Fibroblast of upper back skin (primary cell): ENCODE measurements at regions not wholly inside any gene's neighbourhood (a gene's known extent, or its start where the extent isn't known, plus 50 kb on each side); places are given as distances from the start of the nearest gene placed in this dataset.
A peak's percentile ranks its signal among the peaks of the same experiment; 100 is the strongest.
"Not testable (repeated sequence)": the region's sequence is repeated elsewhere in the genome, so short reads cannot be mapped to it uniquely, and the experiment has no call there.

Experiments
- DNase-seq: peaks from one replicate; pipeline ENCODE4 v3.0.0-alpha.2; 2013

DNA sequence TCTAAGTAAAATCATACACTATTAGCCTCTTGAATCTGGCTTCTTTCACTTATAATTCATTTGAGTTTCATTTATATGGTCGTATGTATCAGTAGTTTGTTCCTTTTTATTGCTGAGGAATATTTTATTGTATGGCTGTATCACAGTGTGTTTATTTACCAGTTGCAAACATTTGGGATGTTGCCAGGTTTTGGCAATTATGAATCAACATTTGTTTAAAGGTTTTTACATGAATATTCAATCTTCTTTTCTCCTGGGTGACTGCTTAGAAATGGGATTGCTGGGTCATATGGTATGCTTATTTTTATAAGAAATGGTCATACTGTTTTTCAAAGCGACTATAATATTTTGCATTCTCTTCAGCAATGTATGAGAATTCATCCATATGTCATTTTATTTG lies 107.9 kb downstream of the PMAIP1 start:
- no peak for DNase-seq

DNA sequence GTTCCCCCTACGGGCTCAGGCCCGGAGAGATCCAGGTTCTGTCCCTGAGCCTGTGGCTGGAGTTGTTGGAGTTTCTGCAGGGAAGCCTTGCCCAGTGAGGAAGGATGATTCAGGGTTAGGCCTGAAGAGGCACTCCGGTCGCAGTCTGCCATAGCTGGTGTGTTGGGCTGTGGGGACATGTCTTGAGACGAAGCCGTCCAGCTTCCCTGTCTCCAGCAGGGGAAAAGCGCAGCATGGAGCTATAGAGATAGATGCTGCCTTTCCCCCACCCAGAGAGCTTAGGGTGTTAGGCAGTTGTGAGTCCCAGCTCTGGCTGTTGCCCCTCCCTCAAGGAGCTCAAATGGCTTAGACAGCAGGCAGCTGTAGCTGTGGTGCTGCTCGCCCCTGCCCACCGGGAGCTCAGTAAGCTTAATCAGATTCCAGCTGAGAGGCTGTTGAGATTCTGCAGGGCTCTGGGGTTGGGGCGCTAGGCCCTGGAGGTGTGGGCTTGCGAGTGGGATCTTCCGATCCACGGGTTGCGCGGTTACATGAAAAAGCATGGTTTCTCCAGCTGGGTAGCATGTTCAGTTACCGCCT lies 103.9 kb downstream of the PMAIP1 start:
- no peak for DNase-seq

DNA sequence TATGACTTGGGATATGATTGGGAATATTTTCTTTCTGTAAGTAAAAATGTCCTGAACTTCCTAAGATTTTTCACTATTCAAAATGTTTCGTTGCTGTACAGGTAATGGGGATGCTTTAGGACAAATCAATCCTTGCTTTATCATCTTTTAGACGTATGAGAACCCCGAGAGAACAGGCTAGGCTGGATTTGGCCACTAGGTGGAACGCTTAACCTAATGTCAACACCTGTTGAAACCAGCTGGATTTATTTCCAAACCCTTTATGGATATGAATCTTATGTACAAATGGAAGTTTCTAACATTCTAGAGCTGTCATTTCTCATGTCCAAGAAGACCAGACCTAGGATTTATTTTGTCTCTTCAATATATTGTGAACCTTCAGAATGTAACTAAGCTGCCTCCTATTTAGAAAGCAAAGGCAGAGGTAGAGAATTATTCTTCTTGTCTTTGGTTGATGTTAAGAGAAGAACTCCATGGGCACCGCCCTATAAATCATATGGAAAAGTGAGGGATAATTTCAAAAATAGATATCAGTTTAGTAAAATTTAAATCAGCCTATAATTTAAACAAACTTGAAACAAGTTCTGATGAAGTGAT lies 96.7 kb downstream of the PMAIP1 start:
- peak; percentile 64 for DNase-seq

DNA sequence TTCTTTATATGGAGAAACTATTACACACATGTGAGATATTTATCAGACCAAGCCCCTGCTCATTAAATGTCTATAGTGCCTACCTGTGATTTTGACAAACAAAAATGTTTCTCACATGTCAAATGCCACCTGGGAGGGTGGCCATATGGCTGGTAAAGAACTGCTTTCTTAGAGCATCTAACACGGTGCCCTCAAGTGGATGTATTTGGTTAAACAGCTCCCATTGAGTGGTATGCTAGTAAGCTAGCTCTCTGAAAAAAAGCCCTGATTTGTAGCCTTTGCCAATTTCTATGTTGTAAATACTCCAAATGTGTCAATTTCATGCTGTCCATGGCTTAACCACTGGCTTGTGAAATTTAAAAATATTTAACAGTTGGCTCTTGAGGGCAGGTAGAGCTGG lies 94.6 kb downstream of the PMAIP1 start:
- no peak for DNase-seq

DNA sequence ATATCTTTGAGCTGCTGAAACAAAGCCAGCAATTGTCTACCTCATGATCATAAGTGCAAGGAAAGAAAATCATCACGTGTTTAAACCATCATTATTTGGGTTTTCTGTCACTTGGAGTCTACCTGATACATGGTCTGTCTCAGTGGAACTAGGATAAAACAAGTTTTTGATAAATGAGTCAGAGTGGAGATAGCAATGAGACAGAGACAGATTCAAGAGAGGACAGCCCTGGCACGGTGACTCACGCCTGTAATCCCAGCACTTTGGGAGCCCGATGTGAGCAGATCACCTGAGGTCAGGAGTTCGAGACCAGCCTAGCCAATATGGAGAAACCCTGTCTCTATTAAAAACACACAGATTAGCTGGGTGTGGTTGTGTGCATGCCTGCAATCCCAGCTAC lies 93.8 kb downstream of the PMAIP1 start:
- no peak for DNase-seq

DNA sequence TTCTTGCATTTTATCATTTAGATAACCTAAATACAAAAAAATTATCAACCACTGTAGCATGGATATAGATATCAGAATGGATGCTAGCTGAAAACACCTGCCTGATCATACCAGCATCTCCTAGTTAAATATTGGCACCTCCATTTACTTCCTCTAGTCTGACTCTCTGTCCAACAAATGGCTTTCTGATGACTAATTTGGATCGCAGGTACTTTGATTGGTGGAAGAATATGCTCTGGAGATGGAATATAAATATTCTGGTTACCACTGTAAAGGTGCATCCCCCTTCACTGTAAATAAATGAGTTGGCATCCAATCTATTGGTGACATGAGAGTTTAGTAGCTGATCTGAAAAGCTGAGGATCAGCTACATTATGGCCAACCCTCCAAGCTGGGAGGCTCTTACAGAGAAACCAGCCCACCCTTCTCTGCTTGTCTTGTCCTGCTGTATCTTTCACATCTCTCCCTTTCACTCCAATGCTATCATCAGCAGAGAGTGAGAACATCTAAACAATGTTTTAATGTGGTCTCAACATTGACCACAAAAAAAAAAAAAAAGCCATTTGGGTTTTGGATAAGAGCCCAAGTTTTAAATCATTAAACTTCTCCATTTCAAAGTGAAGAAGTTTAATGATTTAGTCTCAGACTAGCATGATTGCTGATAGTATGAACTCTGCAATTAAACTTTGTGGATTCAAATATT lies 90.5 kb downstream of the PMAIP1 start:
- peak; percentile 18 for DNase-seq

DNA sequence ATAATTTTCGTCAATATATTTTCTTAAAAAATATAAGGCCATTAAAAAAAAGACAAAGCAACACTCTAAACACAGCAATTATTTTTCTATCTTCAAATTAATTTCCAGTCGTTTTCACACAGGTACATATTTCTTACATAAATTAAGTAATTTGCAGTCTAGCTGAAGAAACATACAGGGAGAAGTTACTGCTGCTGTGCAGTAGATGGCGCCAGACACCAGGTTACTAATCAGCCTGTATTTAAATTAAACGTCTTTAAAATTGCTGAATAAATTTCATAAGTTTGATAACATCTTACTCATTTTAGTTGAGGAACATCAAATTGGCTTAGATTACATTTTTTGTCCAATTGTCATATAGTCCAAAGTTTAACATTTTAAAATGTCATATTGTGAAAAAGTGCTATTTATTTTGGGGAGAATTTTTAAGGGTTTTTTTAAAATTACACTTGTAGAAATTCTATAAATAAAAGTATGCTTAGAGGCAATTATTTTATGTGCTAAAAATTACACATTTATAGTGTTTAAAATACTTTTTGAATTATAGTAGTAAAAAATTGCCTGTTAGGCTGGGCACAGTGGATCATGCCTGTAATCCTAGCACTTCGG lies 88.4 kb downstream of the PMAIP1 start:
- DNase-seq: peak; percentile 62

DNA sequence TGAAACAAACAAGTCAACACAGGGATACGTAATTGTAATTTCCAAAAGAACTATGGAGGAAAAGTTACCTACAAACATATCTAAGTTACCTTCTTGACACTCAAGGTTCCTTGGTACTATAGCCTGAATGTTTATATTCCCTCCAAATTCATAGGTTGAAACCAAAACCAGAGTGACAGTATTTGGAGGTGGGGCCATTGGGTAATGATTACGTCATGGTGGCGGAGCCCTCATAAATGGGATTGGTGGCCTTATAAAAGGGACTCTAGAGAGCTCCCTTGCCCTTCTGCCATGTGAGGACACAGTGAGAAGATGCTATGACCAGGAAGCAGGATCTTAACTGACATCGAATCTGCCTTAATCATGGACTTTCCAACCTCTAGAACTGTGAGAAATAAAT lies 87.3 kb downstream of the PMAIP1 start:
- DNase-seq: no peak

DNA sequence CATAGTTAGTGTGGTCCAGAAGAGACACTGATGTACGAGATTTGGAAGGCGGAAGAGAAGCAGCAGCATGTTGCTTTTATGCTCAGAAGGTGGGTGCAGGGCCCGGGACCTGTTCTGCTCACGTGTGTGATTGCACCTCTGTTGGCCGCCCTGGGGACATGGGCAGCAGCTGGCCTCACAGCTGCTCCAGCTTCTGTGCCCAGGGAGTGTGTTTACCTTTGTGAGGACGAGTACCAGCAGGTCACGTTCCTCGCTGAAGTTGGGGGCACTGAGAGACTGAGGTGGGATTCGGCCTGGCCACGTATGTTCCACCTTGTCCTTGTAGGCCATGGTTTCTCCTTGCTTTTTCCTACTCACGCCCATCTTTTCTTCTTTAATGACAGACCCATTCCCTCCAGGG lies 86.3 kb downstream of the PMAIP1 start:
- DNase-seq: no peak

DNA sequence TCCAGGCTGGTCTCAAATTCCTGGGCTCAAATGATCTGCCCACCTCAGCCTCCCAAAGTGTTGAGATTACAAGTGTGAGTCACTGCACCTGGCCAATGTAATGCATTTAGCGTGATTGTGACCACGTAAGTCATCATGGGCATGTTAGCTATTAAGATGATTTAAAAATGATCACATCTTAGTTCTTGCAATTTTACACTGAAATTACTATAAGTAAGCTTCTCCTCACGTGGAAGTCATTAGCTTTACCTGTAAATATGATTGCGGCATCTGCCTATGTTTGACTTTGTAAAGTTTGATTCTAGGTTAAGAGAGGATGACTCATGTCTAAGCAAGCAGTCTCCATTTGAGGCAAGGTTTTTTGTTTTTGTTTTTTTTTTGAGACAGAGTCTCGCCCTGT lies 85.5 kb downstream of the PMAIP1 start:
- no peak for DNase-seq

DNA sequence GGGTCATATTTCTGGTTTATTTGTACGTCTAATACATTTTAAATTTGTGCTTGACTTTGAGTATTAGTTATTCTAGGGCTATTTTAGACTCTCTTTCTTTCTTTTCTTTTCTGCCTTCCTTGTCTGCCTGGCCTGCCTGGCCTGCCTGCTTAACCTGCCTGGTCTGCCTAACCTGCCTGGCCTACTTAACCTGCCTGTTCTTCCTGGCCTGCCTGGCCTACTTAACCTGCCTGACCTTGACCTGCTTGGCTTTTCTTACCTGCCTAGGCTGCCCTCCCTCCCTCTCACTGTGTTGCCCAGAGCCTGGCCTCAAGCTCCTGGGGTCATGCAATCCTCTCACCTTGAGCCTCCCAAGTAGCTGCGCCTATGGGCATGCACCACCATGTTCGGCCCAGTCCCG lies 83.7 kb downstream of the PMAIP1 start:
- no peak for DNase-seq

DNA sequence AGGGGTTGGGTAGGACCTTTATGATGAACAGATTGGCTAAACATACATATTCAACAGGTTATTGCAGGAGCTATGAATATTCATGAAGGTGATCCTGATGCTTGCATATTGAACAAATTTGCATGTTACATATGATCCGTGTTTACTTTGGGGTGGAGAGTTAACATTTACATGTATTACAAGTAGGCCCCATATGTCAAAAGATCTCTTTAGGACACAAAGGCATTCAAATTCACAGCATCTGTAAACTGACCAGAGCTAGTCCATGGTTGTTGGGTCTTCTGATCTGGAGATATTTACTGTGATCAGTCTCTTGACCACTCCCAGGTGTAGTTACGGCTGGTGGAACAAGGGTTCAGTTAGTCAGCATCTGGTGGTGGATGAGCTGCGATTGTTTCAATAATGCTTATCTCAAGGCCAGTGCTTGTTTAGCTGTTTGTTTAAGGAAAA lies 80.4 kb downstream of the PMAIP1 start:
- no peak for DNase-seq

DNA sequence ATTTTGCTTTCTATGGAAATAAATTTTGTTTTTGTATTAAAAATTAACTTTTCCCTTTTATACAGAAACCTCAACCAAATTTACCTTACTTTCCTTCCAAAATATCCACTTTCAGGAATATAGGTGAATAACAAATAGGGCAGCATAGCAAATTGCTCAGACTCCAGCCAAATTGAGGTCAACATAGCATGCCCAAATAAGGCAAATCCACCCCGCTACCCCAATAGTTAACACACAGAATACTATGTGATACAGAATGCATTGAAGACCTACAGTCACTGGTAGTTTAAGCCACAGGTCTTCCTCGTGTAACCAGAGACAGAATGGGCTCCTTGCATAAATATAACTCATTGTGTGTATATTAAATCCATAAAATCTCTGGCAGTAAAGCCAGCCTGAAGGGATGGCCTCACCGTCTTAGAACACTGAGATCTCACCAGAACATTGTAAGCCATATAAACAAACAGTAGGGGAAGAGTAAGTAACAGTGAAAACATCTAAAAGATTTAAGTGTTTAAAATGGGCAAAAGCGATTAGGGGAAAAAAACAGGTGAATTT lies 72.2 kb downstream of the PMAIP1 start:
- no peak for DNase-seq

DNA sequence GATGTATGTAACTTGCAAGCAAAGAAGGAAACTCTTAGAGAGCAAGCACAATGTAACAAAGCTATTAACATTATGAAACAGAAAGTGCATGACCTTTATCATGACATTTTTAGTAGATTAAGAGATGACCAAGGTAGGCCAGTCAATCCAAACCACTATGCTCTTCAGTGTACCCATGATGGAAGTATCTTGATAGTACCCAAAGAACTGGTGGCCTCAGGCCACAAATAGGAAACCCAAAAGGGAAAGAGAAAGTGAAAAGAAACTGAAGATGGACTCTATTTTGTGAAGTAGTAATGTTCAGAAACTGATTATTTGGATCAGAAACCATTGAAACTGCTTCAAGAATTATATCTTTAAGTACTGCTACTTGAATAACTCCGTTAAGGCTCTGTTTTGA lies 71.3 kb downstream of the PMAIP1 start:
- not testable (repeated sequence) for DNase-seq

DNA sequence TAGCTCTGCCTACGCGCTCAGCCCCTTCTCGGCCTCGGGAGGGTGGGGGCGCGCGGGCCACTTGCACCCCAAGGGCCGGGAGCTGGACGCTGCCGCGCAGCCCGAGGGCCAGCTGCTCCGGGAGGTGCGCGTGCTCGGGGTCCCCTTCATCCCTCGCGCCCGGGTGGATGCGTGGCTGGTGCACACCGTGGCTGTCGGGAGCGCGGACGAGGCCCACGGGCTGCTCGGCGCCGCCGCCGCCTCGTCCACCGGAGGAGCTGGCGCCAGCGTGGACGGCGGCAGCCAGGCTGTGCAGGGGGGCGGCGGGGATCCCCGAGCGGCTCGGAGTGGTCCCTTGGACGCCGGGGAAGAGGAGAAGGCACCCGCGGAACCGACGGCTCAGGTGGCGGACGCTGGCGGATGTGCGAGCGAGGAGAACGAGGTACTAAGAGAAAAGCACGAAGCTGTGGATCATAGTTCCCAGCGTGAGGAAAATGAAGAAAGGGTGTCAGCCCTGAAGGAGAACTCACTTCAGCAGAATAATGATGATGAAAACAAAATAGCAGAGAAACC lies 69.8 kb downstream of the PMAIP1 start:
- DNase-seq: not testable (repeated sequence)

DNA sequence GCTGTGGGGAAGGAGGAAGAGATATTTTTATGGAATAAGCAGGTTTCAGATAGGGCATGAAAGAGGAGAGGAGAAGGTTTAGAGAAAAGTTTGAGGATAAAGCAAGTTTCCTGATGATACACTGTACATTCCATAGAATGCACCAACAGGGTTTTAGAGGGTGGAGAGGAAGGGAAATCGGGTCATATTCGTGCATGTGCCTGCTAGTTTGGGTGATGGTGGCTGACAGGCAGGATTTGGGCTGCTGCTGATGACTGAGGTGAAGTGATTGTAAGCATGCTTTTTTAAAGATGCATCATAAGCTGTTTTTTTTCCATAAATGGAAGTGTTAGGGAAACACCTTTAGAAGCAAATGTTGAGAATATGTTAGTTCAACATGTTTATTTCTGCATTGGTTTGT lies 68.8 kb downstream of the PMAIP1 start:
- DNase-seq: no peak

DNA sequence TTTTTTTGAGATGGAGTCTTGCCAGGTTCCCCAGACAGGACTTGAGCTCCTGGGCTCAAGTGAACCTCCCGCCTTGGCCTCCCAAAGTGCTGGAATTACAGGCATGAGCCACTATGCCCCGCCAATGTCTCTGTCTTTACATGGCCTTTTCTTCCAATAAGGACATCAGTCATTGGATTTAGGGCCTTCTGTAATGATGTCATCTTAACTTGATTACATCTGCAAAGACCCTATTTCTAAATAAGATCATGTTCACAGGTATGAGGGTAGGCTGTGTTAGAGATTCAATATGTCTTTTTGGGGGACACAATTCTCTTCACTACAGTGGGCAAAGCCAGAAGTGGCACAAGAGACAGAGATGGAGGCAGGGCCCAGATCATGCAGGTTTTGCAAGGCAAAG lies 68.1 kb downstream of the PMAIP1 start:
- DNase-seq: no peak

DNA sequence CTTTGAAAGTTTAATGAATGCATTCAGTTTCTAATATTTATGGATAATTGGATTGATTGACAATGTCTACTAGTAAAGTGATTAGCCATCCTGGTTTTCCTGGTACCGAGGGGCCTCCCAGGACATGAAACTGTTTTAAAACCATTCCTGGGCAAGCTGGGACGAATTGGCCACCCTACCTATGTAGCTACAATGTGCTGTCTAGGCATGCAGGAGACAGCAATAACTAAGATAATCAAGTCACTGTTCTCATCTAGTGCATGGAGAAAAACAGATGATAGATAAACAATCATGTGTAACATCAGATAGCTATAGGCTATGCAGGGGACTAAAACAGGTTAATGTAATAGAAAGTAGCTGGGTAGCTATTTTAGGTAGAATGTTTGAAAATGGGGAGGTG lies 67.1 kb downstream of the PMAIP1 start:
- no peak for DNase-seq

DNA sequence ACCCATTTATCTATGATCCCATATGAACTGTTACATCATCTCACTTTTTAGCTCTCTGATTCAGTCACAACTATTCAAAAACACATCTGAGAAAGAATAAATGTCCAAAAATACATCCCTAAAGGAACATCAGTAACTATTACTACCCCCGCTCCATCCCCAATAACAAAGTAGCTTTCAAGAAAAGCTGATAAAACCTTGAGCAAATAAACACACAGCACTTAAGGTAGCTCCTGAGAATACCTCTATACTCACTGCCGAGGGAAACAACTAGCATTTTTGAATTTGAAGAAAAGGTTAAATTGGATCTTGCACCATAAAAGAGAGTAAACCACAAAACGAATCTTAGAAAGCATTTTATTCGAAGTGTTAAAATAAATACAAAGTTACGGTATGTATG lies 63.4 kb downstream of the PMAIP1 start:
- no peak for DNase-seq

DNA sequence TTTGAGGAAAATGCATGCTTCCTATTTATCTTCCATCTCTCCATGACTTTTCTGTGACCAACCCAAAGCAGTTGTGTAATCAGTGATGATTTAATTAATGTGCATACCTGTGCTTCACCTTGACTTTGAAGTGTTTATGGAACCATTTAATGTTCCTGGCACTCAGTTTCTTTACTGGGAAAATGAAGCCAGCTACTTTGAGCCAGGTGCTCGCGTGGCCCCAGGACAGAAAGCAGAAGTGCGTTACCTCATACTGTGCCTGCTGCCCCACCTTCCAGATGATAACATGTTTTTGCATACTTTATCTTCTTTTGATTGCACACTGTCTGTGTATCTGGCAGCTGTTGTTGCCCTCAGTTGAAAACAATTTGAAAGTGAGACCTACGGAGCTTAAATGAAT lies 61.3 kb downstream of the PMAIP1 start:
- no peak for DNase-seq

DNA sequence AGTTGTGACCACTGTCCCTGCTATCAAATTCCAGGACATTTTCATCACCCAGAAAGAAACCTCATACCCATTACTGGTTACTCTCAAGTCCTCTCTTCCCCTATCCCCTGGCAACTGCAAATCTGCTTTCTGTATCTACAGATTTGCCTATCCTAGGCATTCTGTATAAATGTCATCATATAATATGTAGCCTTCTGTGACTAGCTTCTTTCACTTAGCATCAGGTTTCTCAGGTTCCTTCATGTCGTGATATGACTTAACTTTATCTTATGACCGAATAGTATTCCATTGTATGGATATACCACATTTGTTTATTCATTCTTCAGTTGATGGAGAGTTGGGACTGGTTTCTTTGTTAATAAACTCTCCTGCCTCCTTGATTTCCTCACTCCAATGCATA lies 60.5 kb downstream of the PMAIP1 start:
- no peak for DNase-seq

DNA sequence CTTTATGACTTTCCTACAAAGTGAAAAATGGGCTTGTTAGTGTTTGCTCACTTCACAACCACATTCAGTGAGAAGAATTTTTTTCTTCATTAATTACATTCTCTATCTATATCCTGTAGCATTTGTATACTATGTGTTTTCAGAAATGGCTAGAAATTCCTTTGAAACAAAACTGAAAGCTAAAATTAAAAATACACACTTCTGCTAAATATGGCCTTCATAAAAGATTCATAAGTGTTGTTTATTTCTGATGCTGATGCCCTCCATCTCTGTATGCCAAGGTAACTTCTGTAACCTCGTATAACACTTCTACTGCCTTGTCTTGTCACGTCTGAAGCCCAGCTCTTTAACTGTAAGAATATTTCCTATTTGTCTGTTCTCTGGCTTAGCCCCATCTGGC lies 59.8 kb downstream of the PMAIP1 start:
- DNase-seq: no peak

DNA sequence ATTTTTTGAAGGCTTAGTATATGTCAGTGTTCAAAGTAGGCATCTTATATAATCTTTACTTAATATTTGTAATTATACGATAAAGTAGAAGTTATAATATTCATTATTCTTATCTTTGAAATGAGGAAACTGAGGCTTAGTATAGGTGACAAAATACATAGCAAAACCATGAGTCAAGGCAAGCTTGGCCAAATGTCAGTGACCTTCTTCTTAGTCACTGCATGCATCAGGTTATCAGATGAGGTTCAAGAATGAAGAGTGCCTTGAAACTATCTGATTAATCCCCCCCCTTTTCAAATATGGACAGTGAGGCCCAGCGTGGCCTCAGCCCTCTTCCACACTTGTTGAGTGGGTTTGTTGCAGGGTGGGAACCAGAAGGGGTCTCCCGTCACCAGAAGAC lies 59.3 kb downstream of the PMAIP1 start:
- DNase-seq: no peak

DNA sequence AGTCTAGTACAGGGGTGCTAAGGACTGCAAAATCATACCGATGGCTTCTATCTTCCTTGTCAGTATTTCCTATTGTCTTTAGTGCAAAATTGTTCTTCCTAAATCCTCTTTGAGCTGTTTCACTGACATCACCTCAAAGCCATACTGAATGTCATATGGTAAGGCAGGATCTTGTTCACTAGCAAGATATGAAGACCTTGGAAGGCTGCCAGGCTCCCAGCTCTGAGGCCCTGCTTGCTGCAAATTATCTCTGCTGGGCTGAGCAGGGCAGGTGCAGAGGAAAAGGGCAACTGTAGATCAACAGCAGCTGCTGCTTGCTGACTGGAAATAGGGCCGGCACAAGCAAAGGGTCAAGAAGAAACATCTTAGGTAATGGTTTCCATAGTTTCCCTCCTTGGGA lies 58.2 kb downstream of the PMAIP1 start:
- peak; percentile 71 for DNase-seq
